Caki2 (cell line): ENCODE measurements at regions not wholly inside any gene's neighbourhood (a gene's known extent, or its start where the extent isn't known, plus 50 kb on each side); places are given as distances from the start of the nearest gene placed in this dataset.
"Not testable (repeated sequence)": the region's sequence is repeated elsewhere in the genome, so short reads cannot be mapped to it uniquely, and the experiment has no call there.

Source experiments
- DNase-seq: peaks from one replicate; pipeline ENCODE4 v3.0.0-alpha.2; 2015; ENCODE audit warnings: low read depth
- in situ Hi-C: cut with HindIII; loops from 2 replicates; pipeline ENCODE4 v1.10.0; 2016; ENCODE audit warnings: low sequenced_read_pairs, low pct_unique_long_range_greater_than_20kb, mixed read lengths

- DNase-seq: no peak
- in situ Hi-C loops: no loop called here
Observed at GRCh38 chr20:51275826-51276225, 252.9 kb upstream of the KCNG1 start.

- in situ Hi-C loops: no loop called here
- DNase-seq: no peak
Observed at GRCh38 chr20:51275181-51275580, 252.3 kb upstream of the KCNG1 start.

GRCh38 chr20:51272401-51272800, 249.5 kb upstream of the KCNG1 start:
- in situ Hi-C loops: no loop called here
- no peak for DNase-seq

DNA sequence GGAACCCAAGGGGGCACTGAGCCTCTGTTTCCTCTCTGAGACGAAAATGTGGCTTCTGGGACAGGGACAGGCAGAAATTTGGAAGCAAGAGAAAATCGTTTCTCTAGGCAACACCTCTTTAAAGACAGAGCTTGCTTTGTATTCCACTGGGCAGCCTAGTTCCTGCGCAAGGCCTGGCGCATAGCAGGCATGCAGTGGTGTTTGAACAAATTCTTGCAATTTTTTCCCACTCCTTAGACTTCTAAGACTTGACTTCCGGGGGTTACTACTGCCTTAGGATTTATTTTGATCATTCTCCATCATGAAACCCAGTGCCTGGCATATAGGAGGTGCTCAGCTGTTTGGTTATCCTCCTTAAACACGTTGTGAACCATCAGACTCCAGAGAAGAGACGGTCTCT, 249.0 kb upstream of the KCNG1 start:
- in situ Hi-C loops: no loop called here
- DNase-seq: no peak

- in situ Hi-C loops, DNase-seq: not testable (repeated sequence)
Observed at GRCh38 chr20:51271289-51271688, 248.4 kb upstream of the KCNG1 start.

DNA sequence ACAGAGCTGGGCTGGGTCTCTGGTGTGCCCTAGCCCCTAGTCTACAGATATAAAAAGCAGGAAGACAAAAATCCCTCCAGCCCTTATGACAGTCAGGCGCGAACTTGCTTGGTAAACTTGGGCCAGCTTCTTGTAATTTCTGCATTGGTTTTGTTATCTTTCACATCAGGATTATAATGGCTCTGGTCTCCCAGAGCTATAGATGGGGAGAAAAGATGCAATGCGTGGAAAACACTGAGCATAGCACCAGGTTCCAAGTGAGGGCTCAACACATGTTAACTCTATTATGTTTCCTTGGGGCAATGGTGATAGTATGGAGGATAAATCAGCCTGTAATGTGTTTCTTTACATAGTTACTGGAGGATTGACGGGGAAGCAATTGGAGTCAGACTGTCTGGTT, 246.8 kb upstream of the KCNG1 start:
- DNase-seq: no peak
- in situ Hi-C loops: no loop called here

DNA sequence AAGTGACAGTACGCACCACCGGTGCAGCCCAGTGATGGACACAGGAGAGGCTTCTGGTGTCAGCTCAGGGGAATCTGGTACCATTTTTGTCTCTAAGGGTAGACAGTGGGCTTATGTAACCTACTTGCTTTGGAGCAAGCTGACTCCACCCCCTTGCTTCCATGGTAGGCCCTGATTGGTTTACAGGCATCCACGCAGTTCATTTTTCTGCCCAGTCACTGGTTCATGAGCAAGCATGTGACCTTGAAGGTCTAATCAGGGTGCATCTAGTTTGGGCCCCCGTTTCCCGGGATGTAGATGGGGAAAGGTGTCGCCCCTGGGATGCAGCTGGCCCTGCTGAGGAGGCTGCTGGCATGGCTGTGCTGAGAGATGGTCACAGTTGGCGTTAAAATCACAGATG, 244.8 kb upstream of the KCNG1 start:
- in situ Hi-C loops: no loop called here
- DNase-seq: no peak

GRCh38 chr20:51266353-51266752, 243.4 kb upstream of the KCNG1 start:
- in situ Hi-C loops: no loop called here
- DNase-seq: no peak

DNA sequence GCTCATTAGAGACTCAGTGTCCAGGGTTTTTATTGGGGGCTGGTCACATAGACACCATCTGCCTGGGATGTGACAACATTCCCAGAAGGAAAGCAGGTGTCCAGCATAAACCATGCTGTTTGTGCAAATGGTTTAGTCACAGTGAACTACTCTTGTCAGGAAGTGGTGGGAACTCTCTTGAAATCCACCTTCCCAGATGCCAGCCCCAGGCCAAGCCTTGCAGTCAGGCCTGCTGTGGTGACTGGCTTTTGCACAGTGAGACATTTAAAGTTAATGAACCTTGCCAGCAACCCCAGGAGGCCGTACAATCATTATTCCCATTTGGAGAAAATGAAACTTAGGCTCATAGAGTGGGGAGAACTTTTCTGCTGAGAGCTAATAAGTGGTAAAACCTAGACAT, 242.5 kb upstream of the KCNG1 start:
- in situ Hi-C loops: no loop called here
- no peak for DNase-seq

DNA sequence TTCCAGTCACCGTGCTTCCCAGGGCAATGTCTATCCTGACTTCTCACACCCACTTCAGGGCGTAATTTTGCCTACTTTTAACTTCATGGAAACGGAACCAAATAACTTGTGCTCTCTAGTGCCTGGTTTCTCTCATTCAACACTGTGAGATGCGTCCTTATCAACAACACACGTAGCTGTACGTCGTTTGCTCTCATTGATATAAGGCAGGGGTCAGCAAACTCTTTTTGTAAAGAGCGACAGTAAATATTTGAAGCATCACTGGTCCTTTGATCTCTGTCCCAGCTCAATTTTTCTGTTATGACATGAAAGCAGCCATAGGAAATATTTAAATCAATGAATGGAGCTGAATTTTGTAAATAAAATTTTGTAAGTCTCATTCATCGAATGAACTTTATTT, 239.3 kb upstream of the KCNG1 start:
- in situ Hi-C loops: no loop called here
- DNase-seq: no peak

- in situ Hi-C loops: no loop called here
- DNase-seq: no peak
Observed at GRCh38 chr20:51259455-51259854, 236.5 kb upstream of the KCNG1 start.

GRCh38 chr20:51258582-51259165, 235.8 kb upstream of the KCNG1 start:
- peak; percentile 5 for DNase-seq
- in situ Hi-C loops: no loop called here

DNA sequence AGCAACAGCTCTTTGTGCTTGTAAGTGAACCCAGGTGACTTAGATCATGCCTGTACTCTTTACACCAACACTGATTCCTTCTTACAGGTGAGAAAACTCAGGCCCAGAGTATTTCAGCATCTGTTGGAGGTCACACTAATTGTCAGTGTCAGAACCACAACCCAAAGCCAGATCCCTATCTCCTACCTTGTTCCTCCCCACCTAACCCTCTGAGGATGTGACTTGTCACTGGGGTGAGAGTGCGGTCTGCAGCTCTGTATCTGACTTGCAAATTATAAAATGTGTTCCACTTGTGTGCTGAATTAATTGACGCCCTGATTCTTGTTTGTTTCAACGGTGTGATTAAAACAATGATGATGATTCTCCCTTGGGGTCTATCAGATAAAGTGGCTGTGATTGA, 232.5 kb upstream of the KCNG1 start:
- no peak for DNase-seq
- in situ Hi-C loops: no loop called here

DNA sequence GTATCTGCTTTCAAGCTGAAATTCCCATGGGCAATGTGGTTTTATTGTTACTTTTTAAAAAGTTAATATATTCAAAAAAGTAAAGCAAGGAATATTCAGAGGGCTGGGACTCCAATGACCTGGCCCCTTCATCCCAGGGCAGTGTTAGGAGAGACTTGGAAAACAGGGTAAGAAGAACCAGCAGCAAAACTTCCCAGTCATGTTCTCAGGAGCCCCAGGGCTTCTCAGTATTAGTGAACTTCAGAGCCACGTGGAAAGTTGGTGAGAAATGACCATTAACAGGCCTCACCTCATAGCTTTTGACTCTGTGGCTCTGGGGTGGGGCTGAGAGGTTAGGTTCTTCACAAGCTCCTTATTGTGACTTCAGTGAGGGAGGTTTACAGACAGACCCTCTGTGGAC, 230.4 kb upstream of the KCNG1 start:
- no peak for DNase-seq
- in situ Hi-C loops: no loop called here

DNA sequence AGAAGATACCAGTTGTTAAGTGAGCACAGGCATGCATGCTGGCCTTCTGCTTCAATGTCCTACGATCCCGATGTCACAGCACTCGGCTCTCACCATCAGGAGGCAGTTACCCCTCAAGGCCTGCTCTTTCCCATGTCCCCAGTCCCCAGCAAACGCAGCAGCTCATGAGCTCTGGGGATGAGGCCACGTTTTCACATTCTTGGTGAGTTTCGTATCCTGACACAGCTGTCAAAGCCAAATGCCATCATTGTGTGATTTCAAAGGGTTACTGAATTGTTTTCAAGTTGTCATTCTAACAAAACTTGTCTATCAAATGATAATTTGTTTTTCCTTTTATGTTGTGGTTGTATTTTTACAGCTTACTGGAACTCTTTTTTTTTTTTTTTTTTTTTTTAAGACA, 226.9 kb upstream of the KCNG1 start:
- DNase-seq: no peak
- in situ Hi-C loops: no loop called here

DNA sequence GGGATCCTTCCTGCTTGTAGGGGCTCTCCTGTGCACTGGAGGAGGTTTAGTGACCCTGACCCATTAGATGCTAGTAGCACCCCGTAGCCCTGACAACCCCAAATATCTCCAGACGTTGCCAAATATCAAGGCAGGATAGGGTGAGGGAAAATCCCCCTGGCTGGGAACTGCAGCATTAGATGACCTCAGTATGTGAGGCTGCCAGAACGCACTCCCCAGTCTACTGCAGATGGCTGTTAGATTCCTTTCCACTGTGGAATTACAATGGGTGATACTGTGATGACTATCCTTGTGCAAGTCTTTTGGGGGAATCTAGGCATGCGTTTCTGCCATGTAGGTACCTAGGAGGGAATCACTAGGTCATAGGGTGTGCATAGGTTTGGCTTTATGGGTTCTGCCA, 226.3 kb upstream of the KCNG1 start:
- no peak for DNase-seq
- in situ Hi-C loops: no loop called here

GRCh38 chr20:51244466-51244865, 221.6 kb upstream of the KCNG1 start:
- in situ Hi-C loops: no loop called here
- DNase-seq: no peak

DNA sequence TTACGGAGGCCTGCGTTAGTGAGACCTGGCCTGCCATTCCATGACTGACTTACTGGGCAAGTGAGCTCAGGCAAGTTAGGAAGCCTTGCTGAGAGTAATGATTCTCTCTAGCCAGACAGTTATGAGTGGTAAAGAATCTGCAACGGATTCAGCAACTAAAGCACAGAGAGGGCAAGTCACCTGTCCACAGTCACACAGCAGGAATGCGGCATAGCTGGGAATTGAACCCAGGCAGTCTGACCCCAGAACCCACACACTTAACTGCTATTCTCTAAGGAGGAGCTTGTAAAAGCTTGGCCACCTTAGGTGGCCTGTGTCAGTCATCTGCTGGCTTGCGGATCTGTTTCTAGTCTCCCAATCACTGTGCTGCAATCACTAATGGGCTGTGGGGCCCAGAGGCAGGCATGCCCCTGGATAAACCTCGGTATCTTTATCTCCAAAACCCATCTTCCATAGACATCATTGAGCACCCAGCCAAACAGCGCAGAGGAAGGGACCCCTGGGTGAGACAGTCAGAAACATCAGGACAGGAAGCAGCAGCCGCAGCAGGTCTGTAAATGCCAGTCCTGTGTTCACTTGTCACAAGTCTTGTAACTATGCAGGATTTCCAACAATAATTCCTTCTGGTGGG, 215.9 kb upstream of the KCNG1 start:
- DNase-seq: no peak
- in situ Hi-C loops: no loop called here

DNA sequence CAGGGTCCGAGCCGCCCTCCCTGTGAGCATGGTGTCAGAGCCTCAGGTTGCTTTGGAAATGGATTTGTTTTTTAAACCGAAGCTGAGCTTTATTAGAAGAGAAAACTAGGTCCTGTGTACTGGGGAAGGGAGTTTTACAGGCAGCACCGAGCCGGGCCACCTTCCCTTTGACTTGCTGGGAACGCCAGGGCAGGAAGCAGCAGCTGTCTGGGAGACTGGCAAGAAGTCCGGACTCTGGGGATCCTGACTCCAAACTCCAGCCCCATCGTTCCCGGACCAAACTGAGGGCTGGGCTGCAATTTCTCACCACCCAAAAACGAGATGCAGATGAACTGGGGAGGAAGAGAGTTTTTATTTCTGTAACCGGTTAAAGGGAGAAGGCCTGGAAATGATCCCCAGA, 214.9 kb upstream of the KCNG1 start:
- in situ Hi-C loops: no loop called here
- no peak for DNase-seq

- in situ Hi-C loops: no loop called here
- DNase-seq: no peak
Observed at GRCh38 chr20:51237278-51237677, 214.4 kb upstream of the KCNG1 start.
